LHCN-M2 (cell line): ENCODE measurements at regions not wholly inside any gene's neighbourhood (a gene's known extent, or its start where the extent isn't known, plus 50 kb on each side); places are given as distances from the start of the nearest gene placed in this dataset.
"Not testable (repeated sequence)": the region's sequence is repeated elsewhere in the genome, so short reads cannot be mapped to it uniquely, and the experiment has no call there.

ENCODE experiments used
- DNase-seq: peaks from one replicate; pipeline ENCODE4 v3.0.0-alpha.2; 2012; ENCODE audit warnings: low read depth

GRCh38 chr2:55772109-55772980 lies 78.7 kb upstream of the PNPT1 start:
- no peak for DNase-seq

DNA sequence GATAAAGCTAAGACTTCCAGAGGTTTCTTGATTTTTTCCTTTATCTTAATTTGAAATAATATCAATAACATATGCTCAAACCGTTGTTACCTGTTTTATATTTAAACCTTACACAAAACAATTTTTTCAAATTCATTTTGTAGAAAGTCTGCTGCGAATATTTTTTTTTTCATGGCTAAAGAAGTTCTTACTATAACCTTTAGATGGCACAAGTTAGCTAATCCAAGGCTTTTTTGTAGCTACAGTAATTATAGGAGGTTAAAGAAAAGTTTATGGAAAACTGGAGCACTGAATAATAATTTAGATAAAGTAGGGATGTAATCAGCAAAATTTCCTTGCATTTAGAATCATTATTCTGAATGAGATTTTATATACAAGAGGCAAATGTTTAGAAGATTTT lies 78.0 kb upstream of the PNPT1 start:
- DNase-seq, result peak; percentile 38

GRCh38 chr2:55768991-55769390 lies 75.3 kb upstream of the PNPT1 start:
- no peak for DNase-seq

DNA sequence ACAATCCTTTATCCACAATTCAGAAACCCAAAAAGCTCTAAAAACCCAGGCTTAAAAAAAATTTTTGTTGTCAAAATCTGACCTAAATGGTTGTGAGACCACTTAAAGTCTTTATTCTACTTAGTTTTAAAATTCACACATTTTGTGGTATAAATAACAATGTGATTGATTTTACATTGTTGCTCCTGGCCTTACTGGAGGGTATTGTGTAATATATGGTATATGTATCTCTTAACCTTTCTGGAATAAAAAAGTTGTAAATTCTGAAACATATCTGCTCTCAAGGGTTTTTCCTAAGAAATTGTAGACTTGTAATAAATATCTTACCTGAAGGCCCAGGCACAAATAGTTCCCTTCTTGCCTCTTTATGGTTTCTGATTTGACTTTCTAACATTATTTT lies 73.3 kb upstream of the PNPT1 start:
- DNase-seq, result no peak

DNA sequence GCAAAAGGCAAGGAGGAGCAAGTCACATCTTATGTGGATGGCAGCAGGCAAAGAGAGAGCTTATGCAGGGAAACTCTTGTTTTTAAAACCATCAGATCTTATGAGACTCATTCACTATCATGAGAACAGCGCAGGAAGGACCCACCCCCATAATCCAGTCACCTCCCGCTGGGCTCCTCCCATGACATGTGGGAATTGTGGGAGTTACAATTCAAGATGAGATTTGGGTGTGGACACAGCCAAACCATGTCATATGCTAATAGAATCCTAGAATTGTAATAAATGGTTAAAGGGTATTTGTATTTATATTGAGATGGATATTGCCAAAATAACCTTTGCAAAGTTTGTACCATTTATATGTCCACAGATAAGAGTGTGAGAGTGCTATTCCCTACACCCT lies 72.1 kb upstream of the PNPT1 start:
- DNase-seq, result not testable (repeated sequence)

DNA sequence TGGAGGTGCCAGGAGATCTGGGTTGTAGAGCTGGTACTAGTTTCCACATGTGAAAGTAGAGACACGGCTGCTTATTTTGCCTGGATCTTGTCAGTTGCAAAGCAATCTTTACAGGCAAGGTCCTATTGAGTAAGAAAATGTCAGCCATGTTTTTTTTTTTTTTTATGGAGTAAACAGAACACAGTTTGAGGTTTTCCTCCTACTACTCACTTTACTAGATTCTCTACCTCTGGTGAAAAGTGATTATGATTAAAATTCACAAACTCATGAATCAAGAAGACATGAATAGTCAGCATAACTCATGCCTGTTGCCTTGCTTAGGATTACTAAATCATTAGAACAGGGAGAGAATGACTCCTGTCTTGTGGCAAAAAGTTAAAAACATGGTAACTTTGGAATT lies 70.1 kb upstream of the PNPT1 start:
- DNase-seq, result no peak

GRCh38 chr2:55761526-55761925 lies 67.9 kb upstream of the PNPT1 start:
- DNase-seq, result peak; percentile 83

- DNase-seq, result peak; percentile 49
These were observed 67.4 kb upstream of the PNPT1 start for GRCh38 chr2:55761024-55761423.

- no peak for DNase-seq
These were observed 66.5 kb upstream of the PNPT1 start for GRCh38 chr2:55760125-55760524.

- peak; percentile 30 for DNase-seq
These were observed 65.8 kb upstream of the PNPT1 start for GRCh38 chr2:55759271-55759921.

- DNase-seq, result no peak
These were observed 58.3 kb upstream of the PNPT1 start for GRCh38 chr2:55751966-55752365.

DNA sequence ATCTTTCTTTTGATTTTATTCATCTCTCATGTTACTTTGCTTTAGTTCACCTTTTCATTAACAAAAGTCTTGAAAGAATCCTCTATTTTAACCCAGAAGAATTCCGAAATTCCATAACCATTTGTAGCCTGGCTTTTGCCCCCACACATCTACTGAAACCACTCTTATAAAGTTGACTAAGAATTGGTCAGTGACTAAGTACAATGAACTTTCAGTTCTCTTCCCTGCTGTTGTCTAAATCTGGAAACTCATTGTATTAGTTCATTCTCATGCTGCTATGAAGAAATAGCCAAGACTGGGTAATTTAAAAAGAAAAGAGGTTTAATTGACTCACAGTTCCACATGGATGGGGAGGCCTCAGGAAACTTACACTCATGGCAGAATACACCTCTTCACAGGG lies 49.9 kb upstream of the PNPT1 start:
- peak; percentile 90 for DNase-seq
